Nephron progenitor cell (in vitro differentiated cells): ENCODE measurements at regions not wholly inside any gene's neighbourhood (a gene's known extent, or its start where the extent isn't known, plus 50 kb on each side); places are given as distances from the start of the nearest gene placed in this dataset.
"Not testable (repeated sequence)": the region's sequence is repeated elsewhere in the genome, so short reads cannot be mapped to it uniquely, and the experiment has no call there.

ENCODE experiments used
- DNase-seq: peaks from one replicate; pipeline ENCODE4 v3.0.0; 2021
- H3K27ac Mint-ChIP-seq: 2 replicates; pipeline ENCODE4 v1.8.0; 2021; ENCODE audit warnings: mild to moderate bottlenecking, moderate library complexity, mixed read lengths
- H3K27me3 Mint-ChIP-seq: 2 replicates; pipeline ENCODE4 v1.8.0; 2021; ENCODE audit warnings: mild to moderate bottlenecking, low read depth, mixed read lengths; ENCODE audit not compliant: poor library complexity
- H3K36me3 Mint-ChIP-seq: 2 replicates; pipeline ENCODE4 v1.8.0; 2021; ENCODE audit warnings: low read depth, mixed read lengths
- H3K4me1 Mint-ChIP-seq: 2 replicates; pipeline ENCODE4 v1.8.0; 2021; ENCODE audit warnings: mixed read lengths
- H3K4me3 Mint-ChIP-seq: 2 replicates; pipeline ENCODE4 v1.8.0; 2021; ENCODE audit warnings: mild to moderate bottlenecking, moderate library complexity, mixed read lengths
- H3K9me3 Mint-ChIP-seq: 2 replicates; pipeline ENCODE4 v1.8.0; 2021; ENCODE audit warnings: mild to moderate bottlenecking, moderate library complexity, mixed read lengths
- CTCF ChIP-seq: fragments of 200-600 bp; sonication (generic); IDR thresholded peaks from 2 replicates; pipeline ENCODE4 v1.5.0; 2021; ENCODE audit warnings: antibody characterized with exemption

- Mint-ChIP-seq H3K4me3 (no peak overlapping the region), H3K36me3 (no peaks in the 10 kb centered on the region), H3K9me3 (no peaks in the 10 kb centered on the region), H3K27me3 (no peaks in the 10 kb centered on the region), H3K4me1 (peaks cover 15% of the 10 kb centered on the region), H3K27ac (no peak overlapping the region)
- no peak for TF ChIP-seq CTCF
- no peak for DNase-seq
Observed at GRCh38 chr5:82991059-82991458, 86.1 kb downstream of the TMEM167A start.

- peaks cover 46% of the 10 kb centered on the region for H3K4me1 Mint-ChIP-seq
- H3K36me3 Mint-ChIP-seq = no peaks in the 10 kb centered on the region
- peak overlapping the region; percentile 3 for H3K27ac Mint-ChIP-seq
- H3K9me3 Mint-ChIP-seq = no peaks in the 10 kb centered on the region
- H3K4me3 Mint-ChIP-seq = no peak overlapping the region
- no peaks in the 10 kb centered on the region for H3K27me3 Mint-ChIP-seq
- DNase-seq = no peak
- TF ChIP-seq CTCF = no peak
Observed at GRCh38 chr5:82987188-82987587, 90.0 kb downstream of the TMEM167A start.

- no peak for TF ChIP-seq CTCF
- H3K9me3 Mint-ChIP-seq = peaks cover 4% of the 10 kb centered on the region
- no peak overlapping the region for H3K4me3 Mint-ChIP-seq
- no peaks in the 10 kb centered on the region for H3K36me3 Mint-ChIP-seq
- no peaks in the 10 kb centered on the region for H3K27me3 Mint-ChIP-seq
- H3K27ac Mint-ChIP-seq = no peak overlapping the region
- H3K4me1 Mint-ChIP-seq = peaks cover 46% of the 10 kb centered on the region
- DNase-seq = no peak
Observed at GRCh38 chr5:82986404-82986803, 90.8 kb downstream of the TMEM167A start.

GRCh38 chr5:82985763-82986162, 91.4 kb downstream of the TMEM167A start:
- H3K27ac Mint-ChIP-seq = peak overlapping the region; percentile 47
- H3K9me3 Mint-ChIP-seq = peaks cover 5% of the 10 kb centered on the region
- DNase-seq = no peak
- no peaks in the 10 kb centered on the region for H3K36me3 Mint-ChIP-seq
- no peak for TF ChIP-seq CTCF
- peaks cover 40% of the 10 kb centered on the region for H3K4me1 Mint-ChIP-seq
- no peaks in the 10 kb centered on the region for H3K27me3 Mint-ChIP-seq
- no peak overlapping the region for H3K4me3 Mint-ChIP-seq

- H3K36me3 Mint-ChIP-seq = no peaks in the 10 kb centered on the region
- H3K27ac Mint-ChIP-seq = peak overlapping the region; percentile 47
- H3K4me1 Mint-ChIP-seq = peaks cover 40% of the 10 kb centered on the region
- no peaks in the 10 kb centered on the region for H3K27me3 Mint-ChIP-seq
- TF ChIP-seq CTCF = no peak
- H3K4me3 Mint-ChIP-seq = peak overlapping the region; percentile 37
- no peak for DNase-seq
- peaks cover 5% of the 10 kb centered on the region for H3K9me3 Mint-ChIP-seq
Observed at GRCh38 chr5:82984786-82985735, 92.1 kb downstream of the TMEM167A start.

GRCh38 chr5:82982846-82983245, 94.3 kb downstream of the TMEM167A start:
- Mint-ChIP-seq H3K36me3 (no peaks in the 10 kb centered on the region), H3K4me1 (peaks cover 40% of the 10 kb centered on the region), H3K9me3 (peaks cover 18% of the 10 kb centered on the region), H3K27me3 (no peaks in the 10 kb centered on the region), H3K27ac (no peak overlapping the region), H3K4me3 (no peak overlapping the region)
- DNase-seq = no peak
- TF ChIP-seq CTCF = no peak

- H3K27me3 Mint-ChIP-seq = not testable (repeated sequence)
- peaks cover 17% of the 10 kb centered on the region for H3K36me3 Mint-ChIP-seq
- peaks cover 61% of the 10 kb centered on the region for H3K9me3 Mint-ChIP-seq
Observed at GRCh38 chr5:82976887-82977286, 100.3 kb downstream of the TMEM167A start.

More at GRCh38 chr5:82976887-82977286, 100.3 kb downstream of the TMEM167A start:
- not testable (repeated sequence) for DNase-seq, H3K27ac Mint-ChIP-seq, H3K4me3 Mint-ChIP-seq, H3K4me1 Mint-ChIP-seq
